GM23338 (cell line): ENCODE measurements at regions not wholly inside any gene's neighbourhood (a gene's known extent, or its start where the extent isn't known, plus 50 kb on each side); places are given as distances from the start of the nearest gene placed in this dataset.

ENCODE experiments used
- EZH2 ChIP-seq: fragments of 200-600 bp; sonication (generic); IDR thresholded peaks from one replicate; pipeline ENCODE4 v1.8.0; 2017; ENCODE audit warnings: antibody characterized with exemption, mild to moderate bottlenecking, low read depth; ENCODE audit not compliant: unreplicated experiment
- POLR2AphosphoS5 ChIP-seq: IDR thresholded peaks from 2 replicates; pipeline ENCODE4 v1.6.1; 2016; ENCODE audit warnings: antibody characterized with exemption, low read depth
- TF ChIP-seq, protein P1 (sequence below), 2 experiments: fragments of 200-600 bp in 1 of 2; sonication (generic) in 1 of 2; conservative IDR thresholded peaks; 2 replicates each; pipeline versions ENCODE4 v1.5.1 to v1.6.1; 2016 to 2017; ENCODE audit warnings: antibody characterized with exemption in 2 of 2, low read depth in 2 of 2, mild to moderate bottlenecking in 2 of 2, moderate library complexity in 1 of 2

DNA sequence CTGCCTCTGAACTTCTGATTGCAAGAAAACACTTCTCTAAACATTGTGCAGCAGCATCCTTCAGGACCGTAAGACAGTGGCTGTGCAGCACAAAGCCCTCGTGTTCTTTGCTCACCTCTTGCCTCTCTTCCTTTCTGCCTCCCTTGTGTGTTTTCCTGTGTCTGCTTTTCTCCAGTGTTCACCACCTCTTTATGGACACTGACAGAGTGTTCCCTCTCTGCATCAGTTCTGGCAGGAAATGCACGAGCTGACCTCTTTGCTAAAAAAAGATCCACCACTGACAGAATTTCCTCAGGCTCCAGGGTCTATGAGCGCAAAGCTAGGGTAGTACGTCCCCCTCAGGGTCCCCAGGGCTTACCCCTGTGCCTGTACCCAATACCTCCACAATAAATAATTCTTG is 74.3 kb downstream of the C5orf15 start:
- TF ChIP-seq, protein P1, sequence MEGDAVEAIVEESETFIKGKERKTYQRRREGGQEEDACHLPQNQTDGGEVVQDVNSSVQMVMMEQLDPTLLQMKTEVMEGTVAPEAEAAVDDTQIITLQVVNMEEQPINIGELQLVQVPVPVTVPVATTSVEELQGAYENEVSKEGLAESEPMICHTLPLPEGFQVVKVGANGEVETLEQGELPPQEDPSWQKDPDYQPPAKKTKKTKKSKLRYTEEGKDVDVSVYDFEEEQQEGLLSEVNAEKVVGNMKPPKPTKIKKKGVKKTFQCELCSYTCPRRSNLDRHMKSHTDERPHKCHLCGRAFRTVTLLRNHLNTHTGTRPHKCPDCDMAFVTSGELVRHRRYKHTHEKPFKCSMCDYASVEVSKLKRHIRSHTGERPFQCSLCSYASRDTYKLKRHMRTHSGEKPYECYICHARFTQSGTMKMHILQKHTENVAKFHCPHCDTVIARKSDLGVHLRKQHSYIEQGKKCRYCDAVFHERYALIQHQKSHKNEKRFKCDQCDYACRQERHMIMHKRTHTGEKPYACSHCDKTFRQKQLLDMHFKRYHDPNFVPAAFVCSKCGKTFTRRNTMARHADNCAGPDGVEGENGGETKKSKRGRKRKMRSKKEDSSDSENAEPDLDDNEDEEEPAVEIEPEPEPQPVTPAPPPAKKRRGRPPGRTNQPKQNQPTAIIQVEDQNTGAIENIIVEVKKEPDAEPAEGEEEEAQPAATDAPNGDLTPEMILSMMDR (conservative IDR thresholded peaks at IDR 0.05; ENCODE audit: low read depth in 2 of 2): no peak
- no peak for TF ChIP-seq EZH2
- no peak for TF ChIP-seq POLR2AphosphoS5
